HL-60 (cell line): ENCODE measurements at regions not wholly inside any gene's neighbourhood (a gene's known extent, or its start where the extent isn't known, plus 50 kb on each side); places are given as distances from the start of the nearest gene placed in this dataset.

Experiments
- GABPA ChIP-seq: IDR thresholded peaks from 2 replicates; pipeline ENCODE4 v1.6.1; 2012; ENCODE audit warnings: low read depth
- POLR2AphosphoS5 ChIP-seq: IDR thresholded peaks from 2 replicates; pipeline ENCODE4 v1.6.1; 2012; ENCODE audit warnings: low read depth
- SPI1 ChIP-seq: IDR thresholded peaks from 2 replicates; pipeline ENCODE4 v1.6.1; 2012; ENCODE audit warnings: low read depth, mild to moderate bottlenecking, borderline replicate concordance
- TF ChIP-seq, protein P1 (sequence below): IDR thresholded peaks from one replicate; pipeline ENCODE4 v1.5.1; 2011; ENCODE audit warnings: low read length, control low read depth, inconsistent platforms; ENCODE audit not compliant: insufficient read depth
- TF ChIP-seq, protein P2 (sequence below): IDR thresholded peaks from 2 replicates; pipeline ENCODE4 v1.6.1; 2012; ENCODE audit warnings: low read depth; ENCODE audit not compliant: insufficient replicate concordance

GRCh38 chr11:109926941-109927340 lies 166.3 kb upstream of the ZC3H12C start:
- TF ChIP-seq, protein P1, sequence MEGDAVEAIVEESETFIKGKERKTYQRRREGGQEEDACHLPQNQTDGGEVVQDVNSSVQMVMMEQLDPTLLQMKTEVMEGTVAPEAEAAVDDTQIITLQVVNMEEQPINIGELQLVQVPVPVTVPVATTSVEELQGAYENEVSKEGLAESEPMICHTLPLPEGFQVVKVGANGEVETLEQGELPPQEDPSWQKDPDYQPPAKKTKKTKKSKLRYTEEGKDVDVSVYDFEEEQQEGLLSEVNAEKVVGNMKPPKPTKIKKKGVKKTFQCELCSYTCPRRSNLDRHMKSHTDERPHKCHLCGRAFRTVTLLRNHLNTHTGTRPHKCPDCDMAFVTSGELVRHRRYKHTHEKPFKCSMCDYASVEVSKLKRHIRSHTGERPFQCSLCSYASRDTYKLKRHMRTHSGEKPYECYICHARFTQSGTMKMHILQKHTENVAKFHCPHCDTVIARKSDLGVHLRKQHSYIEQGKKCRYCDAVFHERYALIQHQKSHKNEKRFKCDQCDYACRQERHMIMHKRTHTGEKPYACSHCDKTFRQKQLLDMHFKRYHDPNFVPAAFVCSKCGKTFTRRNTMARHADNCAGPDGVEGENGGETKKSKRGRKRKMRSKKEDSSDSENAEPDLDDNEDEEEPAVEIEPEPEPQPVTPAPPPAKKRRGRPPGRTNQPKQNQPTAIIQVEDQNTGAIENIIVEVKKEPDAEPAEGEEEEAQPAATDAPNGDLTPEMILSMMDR, result no peak
- no peak for TF ChIP-seq POLR2AphosphoS5
- TF ChIP-seq, protein P2, sequence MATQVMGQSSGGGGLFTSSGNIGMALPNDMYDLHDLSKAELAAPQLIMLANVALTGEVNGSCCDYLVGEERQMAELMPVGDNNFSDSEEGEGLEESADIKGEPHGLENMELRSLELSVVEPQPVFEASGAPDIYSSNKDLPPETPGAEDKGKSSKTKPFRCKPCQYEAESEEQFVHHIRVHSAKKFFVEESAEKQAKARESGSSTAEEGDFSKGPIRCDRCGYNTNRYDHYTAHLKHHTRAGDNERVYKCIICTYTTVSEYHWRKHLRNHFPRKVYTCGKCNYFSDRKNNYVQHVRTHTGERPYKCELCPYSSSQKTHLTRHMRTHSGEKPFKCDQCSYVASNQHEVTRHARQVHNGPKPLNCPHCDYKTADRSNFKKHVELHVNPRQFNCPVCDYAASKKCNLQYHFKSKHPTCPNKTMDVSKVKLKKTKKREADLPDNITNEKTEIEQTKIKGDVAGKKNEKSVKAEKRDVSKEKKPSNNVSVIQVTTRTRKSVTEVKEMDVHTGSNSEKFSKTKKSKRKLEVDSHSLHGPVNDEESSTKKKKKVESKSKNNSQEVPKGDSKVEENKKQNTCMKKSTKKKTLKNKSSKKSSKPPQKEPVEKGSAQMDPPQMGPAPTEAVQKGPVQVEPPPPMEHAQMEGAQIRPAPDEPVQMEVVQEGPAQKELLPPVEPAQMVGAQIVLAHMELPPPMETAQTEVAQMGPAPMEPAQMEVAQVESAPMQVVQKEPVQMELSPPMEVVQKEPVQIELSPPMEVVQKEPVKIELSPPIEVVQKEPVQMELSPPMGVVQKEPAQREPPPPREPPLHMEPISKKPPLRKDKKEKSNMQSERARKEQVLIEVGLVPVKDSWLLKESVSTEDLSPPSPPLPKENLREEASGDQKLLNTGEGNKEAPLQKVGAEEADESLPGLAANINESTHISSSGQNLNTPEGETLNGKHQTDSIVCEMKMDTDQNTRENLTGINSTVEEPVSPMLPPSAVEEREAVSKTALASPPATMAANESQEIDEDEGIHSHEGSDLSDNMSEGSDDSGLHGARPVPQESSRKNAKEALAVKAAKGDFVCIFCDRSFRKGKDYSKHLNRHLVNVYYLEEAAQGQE, result no peak
- TF ChIP-seq SPI1, result no peak
- no peak for TF ChIP-seq GABPA
